H1 (cell line): ENCODE measurements at regions not wholly inside any gene's neighbourhood (a gene's known extent, or its start where the extent isn't known, plus 50 kb on each side); places are given as distances from the start of the nearest gene placed in this dataset.

Experiments
- CTCF ChIA-PET: fragments of 300-600 bp; sonication (Branson Sonifier 250); formaldehyde crosslinking; loops from one replicate; lab custom pipeline; 2021; ENCODE audit not compliant: partially characterized antibody; lab: Charles Lee
- POLR2A ChIA-PET: fragments of 300-600 bp; sonication (Branson Sonifier 250); formaldehyde crosslinking; loops from one replicate; lab custom pipeline; 2021; ENCODE audit warnings: inconsistent platforms; ENCODE audit not compliant: partially characterized antibody; lab: Charles Lee
- DNase-seq, 2 experiments: peaks; one replicate each; pipeline versions ENCODE4 v3.0.0 to v3.0.0-alpha.2; 2010 to 2022; ENCODE audit warnings: low spot score in 2 of 2, low read depth in 1 of 2, mixed read lengths in 1 of 2
- FAIRE-seq: peaks from 2 replicates; lab custom pipeline; 2011; peaks lifted over from hg19 to GRCh38; lab: Jason Lieb, UNC
- H2AFZ ChIP-seq: 2 replicates; pipeline ENCODE4 v1.8.1; 2012; ENCODE audit warnings: low read length, inconsistent platforms
- H2AK5ac ChIP-seq: 2 replicates; pipeline ENCODE4 v1.6.1; 2013; ENCODE audit warnings: low read depth, low read length
- H2BK120ac ChIP-seq: replicated peaks from 2 replicates; pipeline ENCODE3; 2013; ENCODE audit warnings: low read depth, low read length, inconsistent platforms
- H2BK12ac ChIP-seq: 2 replicates; pipeline ENCODE4 v1.6.1; 2013; ENCODE audit warnings: low read depth, low read length
- H2BK15ac ChIP-seq: 2 replicates; pipeline ENCODE4 v1.6.1; 2013; ENCODE audit warnings: low read length
- H2BK20ac ChIP-seq: 2 replicates; pipeline ENCODE4 v1.6.1; 2013; ENCODE audit warnings: low read length
- H2BK5ac ChIP-seq: 2 replicates; pipeline ENCODE4 v1.6.1; 2013; ENCODE audit warnings: low read depth, low read length
- H3K14ac ChIP-seq: 2 replicates; pipeline ENCODE4 v1.6.1; 2013; ENCODE audit warnings: inconsistent platforms; ENCODE audit not compliant: insufficient read length
- H3K18ac ChIP-seq: 2 replicates; pipeline ENCODE4 v1.6.1; 2013; ENCODE audit warnings: low read length; ENCODE audit errors: extremely low read depth
- H3K23ac ChIP-seq: 2 replicates; pipeline ENCODE4 v1.6.1; 2013; ENCODE audit warnings: inconsistent platforms; ENCODE audit not compliant: insufficient read length
- H3K23me2 ChIP-seq: 2 replicates; pipeline ENCODE4 v1.6.1; 2013; ENCODE audit warnings: low read depth, low read length
- H3K27ac ChIP-seq: 2 replicates; pipeline ENCODE4 v1.6.1; 2011; ENCODE audit warnings: low read depth, low read length, inconsistent platforms
- H3K27me3 ChIP-seq, 4 experiments: replicated peaks in 1 of 4; 1 replicate in 1 of 4; 2 replicates in 3 of 4; pipeline versions ENCODE4 v1.6.1 to v1.8.1; 2011 to 2013; ENCODE audit warnings: low read length in 3 of 4, mild to moderate bottlenecking in 3 of 4, inconsistent platforms in 2 of 4, mixed read lengths in 2 of 4, moderate library complexity in 1 of 4; ENCODE audit not compliant: control insufficient read depth in 3 of 4, insufficient read depth in 3 of 4; ENCODE audit errors: extremely low read depth in 1 of 4
- H3K36me3 ChIP-seq, 4 experiments: 2 replicates each; pipeline versions ENCODE4 v1.6.1 to v1.8.1; 2011 to 2013; ENCODE audit warnings: mild to moderate bottlenecking in 4 of 4, low read length in 3 of 4, moderate library complexity in 2 of 4, control low read depth in 1 of 4, inconsistent platforms in 1 of 4; ENCODE audit not compliant: insufficient read depth in 4 of 4, control insufficient read depth in 2 of 4
- H3K4ac ChIP-seq: replicated peaks from 2 replicates; pipeline ENCODE3; 2013; ENCODE audit warnings: low read length, low read depth, mixed read lengths, inconsistent platforms; ENCODE audit not compliant: insufficient read length
- H3K4me1 ChIP-seq, 4 experiments: replicated peaks in 1 of 4; 1 replicate in 1 of 4; 2 replicates in 3 of 4; pipeline versions ENCODE4 v1.6.1 to v1.8.1; 2011 to 2013; ENCODE audit warnings: low read length in 3 of 4, inconsistent platforms in 2 of 4, mixed read lengths in 1 of 4; ENCODE audit not compliant: insufficient read depth in 4 of 4, control insufficient read depth in 3 of 4
- H3K4me2 ChIP-seq, 2 experiments: 2 replicates each; pipeline versions ENCODE4 v1.6.1 to v1.8.1; 2011 to 2013; ENCODE audit warnings: low read depth in 2 of 2, low read length in 2 of 2, control low read depth in 1 of 2, inconsistent platforms in 1 of 2, mild to moderate bottlenecking in 1 of 2; ENCODE audit not compliant: insufficient read depth in 1 of 2
- H3K4me3 ChIP-seq, 4 experiments: fragments of 200-600, 300-600 bp in 1 of 4; sonication (generic), shearing (Covaris generic), sonication (Bioruptor Twin) in 1 of 4; 2 replicates each; pipeline versions ENCODE4 v1.5.1 to v1.8.1; 2011 to 2016; ENCODE audit warnings: low read length in 4 of 4, low read depth in 3 of 4, control low read depth in 2 of 4, inconsistent platforms in 2 of 4, mild to moderate bottlenecking in 2 of 4, mixed read lengths in 1 of 4, moderate library complexity in 1 of 4; ENCODE audit not compliant: insufficient read depth in 2 of 4; ENCODE audit errors: extremely low read depth in 1 of 4
- H3K56ac ChIP-seq: replicated peaks from 2 replicates; pipeline ENCODE3; 2013; ENCODE audit warnings: low read depth, mild to moderate bottlenecking, mixed read lengths, low read length, inconsistent platforms; ENCODE audit not compliant: insufficient read length
- H3K79me1 ChIP-seq: 2 replicates; pipeline ENCODE4 v1.6.1; 2013; ENCODE audit warnings: low read depth, low read length, control low read depth
- H3K79me2 ChIP-seq, 2 experiments: 2 replicates each; pipeline versions ENCODE4 v1.6.1 to v1.8.1; 2012 to 2013; ENCODE audit warnings: low read length in 2 of 2, mild to moderate bottlenecking in 2 of 2, inconsistent platforms in 1 of 2; ENCODE audit not compliant: insufficient read depth in 2 of 2, control insufficient read depth in 1 of 2
- H3K9ac ChIP-seq, 4 experiments: replicated peaks in 1 of 4; 1 replicate in 1 of 4; 2 replicates in 3 of 4; pipeline versions ENCODE4 v1.6.1 to v1.8.1; 2011 to 2013; ENCODE audit warnings: low read depth in 3 of 4, low read length in 3 of 4, control low read depth in 2 of 4, mild to moderate bottlenecking in 2 of 4, moderate library complexity in 2 of 4, inconsistent platforms in 1 of 4; ENCODE audit errors: extremely low read depth in 1 of 4
- H3K9me3 ChIP-seq, 2 experiments: 2 replicates each; pipeline versions ENCODE4 v1.6.1 to v1.8.1; 2012 to 2013; ENCODE audit warnings: mild to moderate bottlenecking in 2 of 2, moderate library complexity in 2 of 2, control low read depth in 1 of 2, inconsistent platforms in 1 of 2, low read depth in 1 of 2, low read length in 1 of 2, mixed read lengths in 1 of 2; ENCODE audit not compliant: insufficient read depth in 2 of 2
- H4K20me1 ChIP-seq, 2 experiments: replicated peaks in 1 of 2; 2 replicates each; pipeline versions ENCODE3 to v1.8.1; 2011 to 2013; ENCODE audit warnings: inconsistent platforms in 2 of 2, low read length in 2 of 2, mild to moderate bottlenecking in 1 of 2; ENCODE audit not compliant: insufficient read depth in 2 of 2, control insufficient read depth in 1 of 2
- H4K5ac ChIP-seq: 2 replicates; pipeline ENCODE4 v1.6.1; 2013; ENCODE audit warnings: low read length, low read depth, mixed read lengths, inconsistent platforms; ENCODE audit not compliant: insufficient read length
- H4K8ac ChIP-seq: 2 replicates; pipeline ENCODE4 v1.8.0; 2013; ENCODE audit warnings: mild to moderate bottlenecking, moderate library complexity, low read length, inconsistent platforms; ENCODE audit not compliant: insufficient read depth; ENCODE audit errors: extremely low read depth
- H4K91ac ChIP-seq: replicated peaks from 2 replicates; pipeline ENCODE3; 2013; ENCODE audit warnings: low read length, mixed read lengths, inconsistent platforms; ENCODE audit not compliant: insufficient read length
- BACH1 ChIP-seq: IDR thresholded peaks from 2 replicates; pipeline ENCODE4 v1.6.1; 2012; ENCODE audit warnings: low read length, improper control_type of control experiment
- BCL11A ChIP-seq, 2 experiments: IDR thresholded peaks; one replicate each; pipeline ENCODE4 v1.6.1; 2011; ENCODE audit warnings: low read depth in 2 of 2, low read length in 2 of 2, mild to moderate bottlenecking in 2 of 2
- CEBPB ChIP-seq: IDR thresholded peaks from 2 replicates; pipeline ENCODE4 v1.6.1; 2012; ENCODE audit warnings: low read depth, low read length
- CHD1 ChIP-seq: IDR thresholded peaks from 2 replicates; pipeline ENCODE4 v1.6.1; 2012; ENCODE audit warnings: low read depth, low read length, improper control_type of control experiment
- CHD2 ChIP-seq: IDR thresholded peaks from 2 replicates; pipeline ENCODE4 v1.6.1; 2012; ENCODE audit warnings: low read length, improper control_type of control experiment
- JUND ChIP-seq: IDR thresholded peaks from 2 replicates; pipeline ENCODE4 v1.6.1; 2011; ENCODE audit warnings: mild to moderate bottlenecking, improper control_type of control experiment, low read length
- KDM1A ChIP-seq: fragments of 200-600, 300-600 bp; sonication (generic); IDR thresholded peaks from 2 replicates; pipeline ENCODE4 v1.7.1; 2016; ENCODE audit warnings: mild to moderate bottlenecking, low read length, borderline replicate concordance
- RAD21 ChIP-seq, 2 experiments: IDR thresholded peaks in 1 of 2; conservative IDR thresholded peaks in 1 of 2; 2 replicates each; pipeline ENCODE4 v1.6.1; 2011; ENCODE audit warnings: low read depth in 2 of 2, low read length in 2 of 2, improper control_type of control experiment in 1 of 2, inconsistent platforms in 1 of 2, mild to moderate bottlenecking in 1 of 2, moderate library complexity in 1 of 2
- RXRA ChIP-seq: IDR thresholded peaks from 2 replicates; pipeline ENCODE4 v1.6.1; 2011; ENCODE audit warnings: low read depth, mild to moderate bottlenecking, low read length, moderate library complexity; ENCODE audit not compliant: insufficient read depth
- SP1 ChIP-seq: IDR thresholded peaks from 2 replicates; pipeline ENCODE4 v1.6.1; 2011; ENCODE audit warnings: low read depth, low read length
- WGBS, 2 experiments: shearing (Covaris generic) in 1 of 2; methylation state at CpG; one replicate each; pipeline versions ENCODE4 v1.1.6 to v1.1.7; 2013 to 2015; ENCODE audit warnings: low lambda C conversion rate in 2 of 2, mixed read lengths in 2 of 2, inconsistent platforms in 1 of 2, low coverage in 1 of 2, missing lambda C conversion rate in 1 of 2; ENCODE audit not compliant: insufficient replicate concordance in 2 of 2, insufficient coverage in 1 of 2, insufficient read length in 1 of 2; ENCODE audit errors: extremely low coverage in 1 of 2, missing lambda C conversion rate in 1 of 2; 5-methylcytosine and 5-hydroxymethylcytosine counted together
- TF ChIP-seq, protein P1 (sequence below), 3 experiments: IDR thresholded peaks; 1 replicate in 2 of 3; 2 replicates in 1 of 3; pipeline versions ENCODE4 v1.5.1 to v1.6.1; 2011; ENCODE audit warnings: low read length in 3 of 3, mild to moderate bottlenecking in 3 of 3, inconsistent platforms in 2 of 3, low read depth in 1 of 3, moderate library complexity in 1 of 3; ENCODE audit not compliant: insufficient read depth in 1 of 3; ENCODE audit errors: control extremely low read depth in 1 of 3
- TF ChIP-seq, protein P2 (sequence below): IDR thresholded peaks from 2 replicates; pipeline ENCODE4 v1.6.1; 2012; ENCODE audit warnings: inconsistent platforms

DNA sequence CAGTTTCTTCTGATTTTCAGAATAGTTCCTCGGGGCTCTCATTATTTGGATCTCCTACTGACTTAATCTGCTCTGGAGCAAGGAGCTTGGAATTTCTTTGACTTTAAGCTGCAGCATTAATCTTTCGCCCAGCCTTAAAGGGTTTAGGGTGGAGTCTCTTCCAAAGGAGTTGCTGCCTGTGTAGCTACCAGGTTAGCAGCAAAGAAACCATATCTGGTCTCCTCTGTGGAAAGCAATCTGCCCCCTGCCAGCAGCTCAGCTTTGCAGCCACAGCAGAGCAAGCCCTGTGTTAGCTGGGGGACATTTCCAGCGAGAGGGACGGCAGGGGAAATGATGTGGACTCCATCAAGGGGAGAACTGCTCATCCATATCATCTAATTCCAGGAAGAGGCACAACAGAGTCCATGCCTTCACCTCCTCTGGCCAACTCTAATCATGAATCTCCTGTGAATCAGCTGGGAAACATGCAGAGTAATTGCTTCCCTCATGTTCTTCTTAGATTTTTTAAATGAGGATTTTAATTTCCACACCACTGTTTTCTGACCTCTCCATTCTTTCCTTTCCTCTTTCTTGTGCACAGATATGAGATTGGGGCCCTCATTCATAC lies 827.6 kb upstream of the CA10 start:
- no peak for FAIRE-seq
- no peaks in the 10 kb centered on the region for H3K23me2 ChIP-seq
- H3K23ac ChIP-seq, result no peak overlapping the region
- no peak overlapping the region for H2BK12ac ChIP-seq
- CTCF ChIA-PET, result no interaction called here
- H3K18ac ChIP-seq, result no peak overlapping the region
- 0 out of 2 replicates have a peak overlapping the region, but pooled peaks have one; percentile 88 for H2AFZ ChIP-seq
- no peak overlapping the region for H4K5ac ChIP-seq
- no peak overlapping the region for H3K4me2 ChIP-seq
- WGBS, 2 experiments, result 88% methylated on average over 4 of the region's 4 CpGs; no CpG with 5 or more reads in 1 of the 2 experiments
- H2BK120ac ChIP-seq, result no peak overlapping the region
- no peaks in the 10 kb centered on the region for H3K9me3 ChIP-seq
- H3K79me2 ChIP-seq, result no peaks in the 10 kb centered on the region
- no peak for DNase-seq
- no peak overlapping the region for H4K8ac ChIP-seq
- H3K27ac ChIP-seq, result no peak overlapping the region
- H3K4me3 ChIP-seq, result no peak overlapping the region
- H3K4ac ChIP-seq, result no peak overlapping the region
- POLR2A ChIA-PET, result no interaction called here
- H4K91ac ChIP-seq, result no peak overlapping the region
- H2AK5ac ChIP-seq, result no peak overlapping the region
- no peak overlapping the region for H3K14ac ChIP-seq
- H3K4me1 ChIP-seq, result no peaks in the 10 kb centered on the region
- H3K56ac ChIP-seq, result no peak overlapping the region
- H2BK5ac ChIP-seq, result no peak overlapping the region
- H3K9ac ChIP-seq, result no peak overlapping the region
- H2BK15ac ChIP-seq, result no peak overlapping the region
- no peaks in the 10 kb centered on the region; a peak in 1 of 8 replicates for H3K36me3 ChIP-seq
- H3K79me1 ChIP-seq, result no peaks in the 10 kb centered on the region
- no peak overlapping the region for H2BK20ac ChIP-seq
- H4K20me1 ChIP-seq, result no peaks in the 10 kb centered on the region
- no peaks in the 10 kb centered on the region for H3K27me3 ChIP-seq
- TF ChIP-seq KDM1A (no peak), CHD1 (no peak), CHD2 (no peak), RAD21 (IDR thresholded peaks at IDR 0.05 in 1 of 2, conservative IDR thresholded peaks at IDR 0.05 in 1 of 2; ENCODE audit: low read depth in 2 of 2, low read length in 2 of 2) (no peak), RXRA (no peak), BCL11A (IDR thresholded peaks at IDR 0.05; ENCODE audit: low read depth in 2 of 2, low read length in 2 of 2) (no peak), JUND (no peak), SP1 (no peak), BACH1 (no peak), CEBPB (no peak)
- TF ChIP-seq, protein P1, sequence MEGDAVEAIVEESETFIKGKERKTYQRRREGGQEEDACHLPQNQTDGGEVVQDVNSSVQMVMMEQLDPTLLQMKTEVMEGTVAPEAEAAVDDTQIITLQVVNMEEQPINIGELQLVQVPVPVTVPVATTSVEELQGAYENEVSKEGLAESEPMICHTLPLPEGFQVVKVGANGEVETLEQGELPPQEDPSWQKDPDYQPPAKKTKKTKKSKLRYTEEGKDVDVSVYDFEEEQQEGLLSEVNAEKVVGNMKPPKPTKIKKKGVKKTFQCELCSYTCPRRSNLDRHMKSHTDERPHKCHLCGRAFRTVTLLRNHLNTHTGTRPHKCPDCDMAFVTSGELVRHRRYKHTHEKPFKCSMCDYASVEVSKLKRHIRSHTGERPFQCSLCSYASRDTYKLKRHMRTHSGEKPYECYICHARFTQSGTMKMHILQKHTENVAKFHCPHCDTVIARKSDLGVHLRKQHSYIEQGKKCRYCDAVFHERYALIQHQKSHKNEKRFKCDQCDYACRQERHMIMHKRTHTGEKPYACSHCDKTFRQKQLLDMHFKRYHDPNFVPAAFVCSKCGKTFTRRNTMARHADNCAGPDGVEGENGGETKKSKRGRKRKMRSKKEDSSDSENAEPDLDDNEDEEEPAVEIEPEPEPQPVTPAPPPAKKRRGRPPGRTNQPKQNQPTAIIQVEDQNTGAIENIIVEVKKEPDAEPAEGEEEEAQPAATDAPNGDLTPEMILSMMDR (IDR thresholded peaks at IDR 0.05; ENCODE audit: control extremely low read depth in 1 of 3, insufficient read depth in 1 of 3, low read depth in 1 of 3, low read length in 3 of 3), result no peak
- TF ChIP-seq, protein P2, sequence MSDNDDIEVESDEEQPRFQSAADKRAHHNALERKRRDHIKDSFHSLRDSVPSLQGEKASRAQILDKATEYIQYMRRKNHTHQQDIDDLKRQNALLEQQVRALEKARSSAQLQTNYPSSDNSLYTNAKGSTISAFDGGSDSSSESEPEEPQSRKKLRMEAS, result no peak
